H1 (cell line): ENCODE measurements at regions not wholly inside any gene's neighbourhood (a gene's known extent, or its start where the extent isn't known, plus 50 kb on each side); places are given as distances from the start of the nearest gene placed in this dataset.
"Not testable (repeated sequence)": the region's sequence is repeated elsewhere in the genome, so short reads cannot be mapped to it uniquely, and the experiment has no call there.

Experiments used
- CTCF ChIA-PET: fragments of 300-600 bp; sonication (Branson Sonifier 250); formaldehyde crosslinking; loops from one replicate; lab custom pipeline; 2021; ENCODE audit not compliant: partially characterized antibody; lab: Charles Lee
- POLR2A ChIA-PET: fragments of 300-600 bp; sonication (Branson Sonifier 250); formaldehyde crosslinking; loops from one replicate; lab custom pipeline; 2021; ENCODE audit warnings: inconsistent platforms; ENCODE audit not compliant: partially characterized antibody; lab: Charles Lee
- DNase-seq, 2 experiments: peaks; one replicate each; pipeline versions ENCODE4 v3.0.0 to v3.0.0-alpha.2; 2010 to 2022; ENCODE audit warnings: low spot score in 2 of 2, low read depth in 1 of 2, mixed read lengths in 1 of 2
- FAIRE-seq: peaks from 2 replicates; lab custom pipeline; 2011; peaks lifted over from hg19 to GRCh38; lab: Jason Lieb, UNC
- H2AFZ ChIP-seq: 2 replicates; pipeline ENCODE4 v1.8.1; 2012; ENCODE audit warnings: low read length, inconsistent platforms
- H2AK5ac ChIP-seq: 2 replicates; pipeline ENCODE4 v1.6.1; 2013; ENCODE audit warnings: low read depth, low read length
- H2BK120ac ChIP-seq: replicated peaks from 2 replicates; pipeline ENCODE3; 2013; ENCODE audit warnings: low read depth, low read length, inconsistent platforms
- H2BK12ac ChIP-seq: 2 replicates; pipeline ENCODE4 v1.6.1; 2013; ENCODE audit warnings: low read depth, low read length
- H2BK15ac ChIP-seq: 2 replicates; pipeline ENCODE4 v1.6.1; 2013; ENCODE audit warnings: low read length
- H2BK20ac ChIP-seq: 2 replicates; pipeline ENCODE4 v1.6.1; 2013; ENCODE audit warnings: low read length
- H2BK5ac ChIP-seq: 2 replicates; pipeline ENCODE4 v1.6.1; 2013; ENCODE audit warnings: low read depth, low read length
- H3K14ac ChIP-seq: 2 replicates; pipeline ENCODE4 v1.6.1; 2013; ENCODE audit warnings: inconsistent platforms; ENCODE audit not compliant: insufficient read length
- H3K18ac ChIP-seq: 2 replicates; pipeline ENCODE4 v1.6.1; 2013; ENCODE audit warnings: low read length; ENCODE audit errors: extremely low read depth
- H3K23ac ChIP-seq: 2 replicates; pipeline ENCODE4 v1.6.1; 2013; ENCODE audit warnings: inconsistent platforms; ENCODE audit not compliant: insufficient read length
- H3K23me2 ChIP-seq: 2 replicates; pipeline ENCODE4 v1.6.1; 2013; ENCODE audit warnings: low read depth, low read length
- H3K27ac ChIP-seq: 2 replicates; pipeline ENCODE4 v1.6.1; 2011; ENCODE audit warnings: low read depth, low read length, inconsistent platforms
- H3K27me3 ChIP-seq, 4 experiments: replicated peaks in 1 of 4; 1 replicate in 1 of 4; 2 replicates in 3 of 4; pipeline versions ENCODE4 v1.6.1 to v1.8.1; 2011 to 2013; ENCODE audit warnings: low read length in 3 of 4, mild to moderate bottlenecking in 3 of 4, inconsistent platforms in 2 of 4, mixed read lengths in 2 of 4, moderate library complexity in 1 of 4; ENCODE audit not compliant: control insufficient read depth in 3 of 4, insufficient read depth in 3 of 4; ENCODE audit errors: extremely low read depth in 1 of 4
- H3K36me3 ChIP-seq, 4 experiments: 2 replicates each; pipeline versions ENCODE4 v1.6.1 to v1.8.1; 2011 to 2013; ENCODE audit warnings: mild to moderate bottlenecking in 4 of 4, low read length in 3 of 4, moderate library complexity in 2 of 4, control low read depth in 1 of 4, inconsistent platforms in 1 of 4; ENCODE audit not compliant: insufficient read depth in 4 of 4, control insufficient read depth in 2 of 4
- H3K4ac ChIP-seq: replicated peaks from 2 replicates; pipeline ENCODE3; 2013; ENCODE audit warnings: low read length, low read depth, mixed read lengths, inconsistent platforms; ENCODE audit not compliant: insufficient read length
- H3K4me1 ChIP-seq, 4 experiments: replicated peaks in 1 of 4; 1 replicate in 1 of 4; 2 replicates in 3 of 4; pipeline versions ENCODE4 v1.6.1 to v1.8.1; 2011 to 2013; ENCODE audit warnings: low read length in 3 of 4, inconsistent platforms in 2 of 4, mixed read lengths in 1 of 4; ENCODE audit not compliant: insufficient read depth in 4 of 4, control insufficient read depth in 3 of 4
- H3K4me2 ChIP-seq, 2 experiments: 2 replicates each; pipeline versions ENCODE4 v1.6.1 to v1.8.1; 2011 to 2013; ENCODE audit warnings: low read depth in 2 of 2, low read length in 2 of 2, control low read depth in 1 of 2, inconsistent platforms in 1 of 2, mild to moderate bottlenecking in 1 of 2; ENCODE audit not compliant: insufficient read depth in 1 of 2
- H3K4me3 ChIP-seq, 4 experiments: fragments of 200-600, 300-600 bp in 1 of 4; sonication (generic), shearing (Covaris generic), sonication (Bioruptor Twin) in 1 of 4; 2 replicates each; pipeline versions ENCODE4 v1.5.1 to v1.8.1; 2011 to 2016; ENCODE audit warnings: low read length in 4 of 4, low read depth in 3 of 4, control low read depth in 2 of 4, inconsistent platforms in 2 of 4, mild to moderate bottlenecking in 2 of 4, mixed read lengths in 1 of 4, moderate library complexity in 1 of 4; ENCODE audit not compliant: insufficient read depth in 2 of 4; ENCODE audit errors: extremely low read depth in 1 of 4
- H3K56ac ChIP-seq: replicated peaks from 2 replicates; pipeline ENCODE3; 2013; ENCODE audit warnings: low read depth, mild to moderate bottlenecking, mixed read lengths, low read length, inconsistent platforms; ENCODE audit not compliant: insufficient read length
- H3K79me1 ChIP-seq: 2 replicates; pipeline ENCODE4 v1.6.1; 2013; ENCODE audit warnings: low read depth, low read length, control low read depth
- H3K79me2 ChIP-seq, 2 experiments: 2 replicates each; pipeline versions ENCODE4 v1.6.1 to v1.8.1; 2012 to 2013; ENCODE audit warnings: low read length in 2 of 2, mild to moderate bottlenecking in 2 of 2, inconsistent platforms in 1 of 2; ENCODE audit not compliant: insufficient read depth in 2 of 2, control insufficient read depth in 1 of 2
- H3K9ac ChIP-seq, 4 experiments: replicated peaks in 1 of 4; 1 replicate in 1 of 4; 2 replicates in 3 of 4; pipeline versions ENCODE4 v1.6.1 to v1.8.1; 2011 to 2013; ENCODE audit warnings: low read depth in 3 of 4, low read length in 3 of 4, control low read depth in 2 of 4, mild to moderate bottlenecking in 2 of 4, moderate library complexity in 2 of 4, inconsistent platforms in 1 of 4; ENCODE audit errors: extremely low read depth in 1 of 4
- H3K9me3 ChIP-seq, 2 experiments: 2 replicates each; pipeline versions ENCODE4 v1.6.1 to v1.8.1; 2012 to 2013; ENCODE audit warnings: mild to moderate bottlenecking in 2 of 2, moderate library complexity in 2 of 2, control low read depth in 1 of 2, inconsistent platforms in 1 of 2, low read depth in 1 of 2, low read length in 1 of 2, mixed read lengths in 1 of 2; ENCODE audit not compliant: insufficient read depth in 2 of 2
- H4K20me1 ChIP-seq, 2 experiments: replicated peaks in 1 of 2; 2 replicates each; pipeline versions ENCODE3 to v1.8.1; 2011 to 2013; ENCODE audit warnings: inconsistent platforms in 2 of 2, low read length in 2 of 2, mild to moderate bottlenecking in 1 of 2; ENCODE audit not compliant: insufficient read depth in 2 of 2, control insufficient read depth in 1 of 2
- H4K5ac ChIP-seq: 2 replicates; pipeline ENCODE4 v1.6.1; 2013; ENCODE audit warnings: low read length, low read depth, mixed read lengths, inconsistent platforms; ENCODE audit not compliant: insufficient read length
- H4K8ac ChIP-seq: 2 replicates; pipeline ENCODE4 v1.8.0; 2013; ENCODE audit warnings: mild to moderate bottlenecking, moderate library complexity, low read length, inconsistent platforms; ENCODE audit not compliant: insufficient read depth; ENCODE audit errors: extremely low read depth
- H4K91ac ChIP-seq: replicated peaks from 2 replicates; pipeline ENCODE3; 2013; ENCODE audit warnings: low read length, mixed read lengths, inconsistent platforms; ENCODE audit not compliant: insufficient read length
- CTCF ChIP-seq, 3 experiments: IDR thresholded peaks; 1 replicate in 2 of 3; 2 replicates in 1 of 3; pipeline versions ENCODE4 v1.5.1 to v1.6.1; 2011; ENCODE audit warnings: low read length in 3 of 3, mild to moderate bottlenecking in 3 of 3, inconsistent platforms in 2 of 3, low read depth in 1 of 3, moderate library complexity in 1 of 3; ENCODE audit not compliant: insufficient read depth in 1 of 3; ENCODE audit errors: control extremely low read depth in 1 of 3
- WGBS, 2 experiments: shearing (Covaris generic) in 1 of 2; methylation state at CpG; one replicate each; pipeline versions ENCODE4 v1.1.6 to v1.1.7; 2013 to 2015; ENCODE audit warnings: low lambda C conversion rate in 2 of 2, mixed read lengths in 2 of 2, inconsistent platforms in 1 of 2, low coverage in 1 of 2, missing lambda C conversion rate in 1 of 2; ENCODE audit not compliant: insufficient replicate concordance in 2 of 2, insufficient coverage in 1 of 2, insufficient read length in 1 of 2; ENCODE audit errors: extremely low coverage in 1 of 2, missing lambda C conversion rate in 1 of 2; 5-methylcytosine and 5-hydroxymethylcytosine counted together

- TF ChIP-seq CTCF (IDR thresholded peaks at IDR 0.05; ENCODE audit: control extremely low read depth in 1 of 3, insufficient read depth in 1 of 3, low read depth in 1 of 3, low read length in 3 of 3): no peak
Measured at GRCh38 chr13:33682020-33682564, 135.9 kb upstream of the RFC3 start (continued).

- H3K56ac ChIP-seq, H3K27ac ChIP-seq, H3K4ac ChIP-seq, H2BK5ac ChIP-seq, H3K4me1 ChIP-seq, H2BK120ac ChIP-seq, H3K23ac ChIP-seq, H2AK5ac ChIP-seq, H3K18ac ChIP-seq, FAIRE-seq, H2AFZ ChIP-seq, H2BK12ac ChIP-seq, H3K4me3 ChIP-seq, H4K20me1 ChIP-seq, H4K91ac ChIP-seq, POLR2A ChIA-PET, H3K27me3 ChIP-seq, H3K79me1 ChIP-seq, H4K5ac ChIP-seq, H4K8ac ChIP-seq, H3K79me2 ChIP-seq, H3K23me2 ChIP-seq, H3K9ac ChIP-seq, DNase-seq, H3K4me2 ChIP-seq, H3K14ac ChIP-seq, H3K36me3 ChIP-seq, H2BK15ac ChIP-seq, H2BK20ac ChIP-seq: not testable (repeated sequence)
- peaks cover 20% of the 10 kb centered on the region in 2 experiments for H3K9me3 ChIP-seq
- CTCF ChIA-PET: interaction anchor here (0.5 to 0.6 kb wide), 3 partner anchors 36 to 99 kb away, joined by 3 read pairs; no protein-coding TSS in a partner anchor
- 92% methylated on average over 5 of the region's 5 CpGs; no CpG with 5 or more reads in 1 of the 2 experiments for WGBS, 2 experiments
Measured at GRCh38 chr13:33682646-33683045, 135.3 kb upstream of the RFC3 start.
